ENCODE measurements at regions not wholly inside any gene's neighbourhood (a gene's known extent, or its start where the extent isn't known, plus 50 kb on each side); places are given as distances from the start of the nearest gene placed in this dataset.

DNA sequence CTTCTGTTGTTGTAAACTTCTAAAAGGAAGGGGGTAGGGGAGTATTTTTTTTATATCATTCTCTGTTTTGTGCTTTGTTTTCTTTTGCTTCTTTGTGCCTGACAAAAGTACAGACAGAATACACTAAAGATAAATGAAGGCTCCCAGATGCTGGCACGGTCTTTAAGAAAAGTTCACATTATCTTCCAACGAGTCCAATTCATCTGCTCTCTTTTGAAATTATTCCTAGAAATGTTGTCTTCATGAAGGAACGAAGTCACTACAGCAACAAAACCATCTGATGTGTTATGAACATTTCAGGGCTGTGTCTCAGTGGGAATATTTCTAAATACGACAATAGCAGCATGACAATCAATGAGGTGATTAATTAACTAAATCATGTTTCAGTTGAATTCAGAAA is 813.8 kb upstream of the HTR2C start:
- no peaks in the 10 kb centered on the region for H3K4me1 ChIP-seq (ENCODE audit: control insufficient read depth, insufficient read depth, low read length, unreplicated experiment)
- H3K79me2 ChIP-seq (ENCODE audit: control insufficient read depth, insufficient read depth, low read length, unreplicated experiment) = no peaks in the 10 kb centered on the region
- H3K4me3 ChIP-seq (ENCODE audit: low read depth, low read length) = no peak overlapping the region
- no peaks in the 10 kb centered on the region for H3K27me3 ChIP-seq (ENCODE audit: insufficient read depth, low read length)
- no peak overlapping the region for H2AFZ ChIP-seq (ENCODE audit: low read length, unreplicated experiment)
- no peaks in the 10 kb centered on the region for H3K36me3 ChIP-seq (ENCODE audit: insufficient read depth, low read length)
- H3K27ac ChIP-seq (ENCODE audit: low read depth, low read length) = no peak overlapping the region

DNA sequence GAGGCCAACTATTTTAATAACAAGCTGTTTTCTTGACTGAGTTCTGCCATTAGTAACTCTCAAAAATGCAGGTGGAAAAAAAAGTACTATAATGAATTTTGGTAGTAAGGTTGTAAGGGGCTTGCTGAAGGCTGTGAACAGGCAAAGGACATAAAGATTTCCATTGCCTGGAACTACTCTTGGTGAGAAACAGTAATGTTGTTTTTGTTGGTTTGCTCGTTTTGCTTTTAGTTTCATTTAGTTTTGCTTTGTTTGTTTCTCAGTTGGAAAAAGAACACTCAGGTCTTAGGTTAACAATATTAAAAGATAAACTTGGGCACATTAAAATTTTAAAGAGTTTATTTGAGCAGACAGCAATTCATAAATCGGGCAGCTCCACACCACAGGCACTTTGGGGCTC is 824.5 kb upstream of the HTR2C start:
- Histone ChIP-seq H2AFZ (ENCODE audit: low read length, unreplicated experiment) (no peak overlapping the region), H3K4me3 (ENCODE audit: low read depth, low read length) (no peak overlapping the region), H3K27ac (ENCODE audit: low read depth, low read length) (no peak overlapping the region), H3K36me3 (ENCODE audit: insufficient read depth, low read length) (no peaks in the 10 kb centered on the region), H3K79me2 (ENCODE audit: control insufficient read depth, insufficient read depth, low read length, unreplicated experiment) (no peaks in the 10 kb centered on the region), H3K4me1 (ENCODE audit: control insufficient read depth, insufficient read depth, low read length, unreplicated experiment) (no peaks in the 10 kb centered on the region), H3K27me3 (ENCODE audit: insufficient read depth, low read length) (no peaks in the 10 kb centered on the region)

DNA sequence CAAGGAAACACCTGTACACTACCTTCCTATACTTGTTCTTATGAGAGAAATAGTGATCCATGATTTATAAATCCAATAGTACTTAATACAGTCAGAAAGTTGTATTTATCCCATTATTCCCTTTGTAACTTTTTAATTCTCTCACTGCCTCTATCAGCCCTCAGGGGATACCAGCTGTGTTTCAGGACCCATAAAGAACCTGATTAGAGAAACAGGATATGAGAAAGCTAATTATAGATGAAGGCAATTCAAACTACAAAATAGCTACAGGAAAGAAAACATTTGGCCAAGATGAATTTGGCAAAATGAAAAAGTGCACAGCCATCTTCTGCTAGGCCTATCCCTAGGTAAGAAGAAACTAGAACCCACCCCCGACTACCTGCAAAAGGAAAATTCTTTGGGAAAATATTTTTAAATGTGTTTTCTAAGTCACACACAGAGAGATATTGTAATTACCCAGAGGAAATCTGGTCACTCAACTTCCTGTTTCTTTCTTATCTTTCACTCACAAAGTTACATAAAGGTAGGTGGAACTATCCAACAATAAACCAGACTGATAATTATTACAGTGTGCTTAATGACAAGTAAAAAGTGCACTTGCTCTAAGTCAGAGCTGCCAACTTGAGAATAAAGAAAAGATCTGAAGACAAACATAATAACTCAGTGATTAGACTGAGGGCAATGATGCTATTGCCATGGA is 836.5 kb upstream of the HTR2C start:
- no peaks in the 10 kb centered on the region for H3K79me2 ChIP-seq (ENCODE audit: control insufficient read depth, insufficient read depth, low read length, unreplicated experiment)
- no peaks in the 10 kb centered on the region for H3K36me3 ChIP-seq (ENCODE audit: insufficient read depth, low read length)
- H3K27ac ChIP-seq (ENCODE audit: low read depth, low read length) = no peak overlapping the region
- H3K4me1 ChIP-seq (ENCODE audit: control insufficient read depth, insufficient read depth, low read length, unreplicated experiment) = no peaks in the 10 kb centered on the region
- no peaks in the 10 kb centered on the region for H3K27me3 ChIP-seq (ENCODE audit: insufficient read depth, low read length)
- H3K4me3 ChIP-seq (ENCODE audit: low read depth, low read length) = no peak overlapping the region
- no peak overlapping the region for H2AFZ ChIP-seq (ENCODE audit: low read length, unreplicated experiment)

DNA sequence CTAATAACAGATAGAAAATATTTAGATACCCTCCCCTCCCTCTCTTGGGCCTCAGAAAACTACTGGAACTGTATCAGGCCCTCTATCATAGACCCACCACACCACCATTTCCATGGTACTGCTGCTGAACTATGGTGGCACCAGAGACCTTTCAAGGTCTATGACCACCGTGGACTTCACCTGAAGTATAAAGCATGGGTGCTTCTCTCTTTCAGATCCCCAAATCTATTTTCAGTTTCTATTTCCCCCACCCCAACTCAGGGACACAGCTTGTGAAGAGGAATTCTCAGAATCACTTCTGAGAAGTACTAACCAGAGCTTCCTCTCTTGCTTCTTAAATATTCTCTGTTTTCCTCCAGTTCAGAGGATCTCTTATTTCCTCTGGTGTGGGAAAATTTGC is 840.8 kb upstream of the HTR2C start:
- Histone ChIP-seq H2AFZ (ENCODE audit: low read length, unreplicated experiment) (no peak overlapping the region), H3K27me3 (ENCODE audit: insufficient read depth, low read length) (no peaks in the 10 kb centered on the region), H3K4me1 (ENCODE audit: control insufficient read depth, insufficient read depth, low read length, unreplicated experiment) (no peaks in the 10 kb centered on the region), H3K36me3 (ENCODE audit: insufficient read depth, low read length) (no peaks in the 10 kb centered on the region), H3K27ac (ENCODE audit: low read depth, low read length) (no peak overlapping the region), H3K4me3 (ENCODE audit: low read depth, low read length) (no peak overlapping the region), H3K79me2 (ENCODE audit: control insufficient read depth, insufficient read depth, low read length, unreplicated experiment) (no peaks in the 10 kb centered on the region)

DNA sequence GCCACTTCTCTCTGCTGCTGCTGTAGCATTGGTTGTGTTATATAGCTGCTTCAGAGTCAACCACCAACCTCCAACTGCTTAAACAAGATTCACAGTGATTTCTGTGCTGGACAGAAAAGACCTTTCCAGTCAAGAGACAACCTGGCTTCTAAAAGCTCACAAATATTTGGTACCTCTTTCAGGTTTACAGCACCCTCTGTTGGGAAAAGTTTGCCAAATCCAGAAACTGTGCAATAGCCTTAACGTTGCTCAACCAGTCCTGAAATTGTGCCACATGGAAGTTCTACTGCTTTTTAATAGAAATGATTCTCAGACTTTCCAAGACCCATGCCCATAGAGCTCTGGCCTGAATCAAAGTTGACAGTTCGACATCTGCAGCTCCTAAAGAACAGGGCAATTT is 842.1 kb upstream of the HTR2C start:
- Histone ChIP-seq H3K4me3 (ENCODE audit: low read depth, low read length) (no peak overlapping the region), H2AFZ (ENCODE audit: low read length, unreplicated experiment) (no peak overlapping the region), H3K36me3 (ENCODE audit: insufficient read depth, low read length) (no peaks in the 10 kb centered on the region), H3K27ac (ENCODE audit: low read depth, low read length) (no peak overlapping the region), H3K27me3 (ENCODE audit: insufficient read depth, low read length) (no peaks in the 10 kb centered on the region), H3K79me2 (ENCODE audit: control insufficient read depth, insufficient read depth, low read length, unreplicated experiment) (no peaks in the 10 kb centered on the region), H3K4me1 (ENCODE audit: control insufficient read depth, insufficient read depth, low read length, unreplicated experiment) (no peaks in the 10 kb centered on the region)

DNA sequence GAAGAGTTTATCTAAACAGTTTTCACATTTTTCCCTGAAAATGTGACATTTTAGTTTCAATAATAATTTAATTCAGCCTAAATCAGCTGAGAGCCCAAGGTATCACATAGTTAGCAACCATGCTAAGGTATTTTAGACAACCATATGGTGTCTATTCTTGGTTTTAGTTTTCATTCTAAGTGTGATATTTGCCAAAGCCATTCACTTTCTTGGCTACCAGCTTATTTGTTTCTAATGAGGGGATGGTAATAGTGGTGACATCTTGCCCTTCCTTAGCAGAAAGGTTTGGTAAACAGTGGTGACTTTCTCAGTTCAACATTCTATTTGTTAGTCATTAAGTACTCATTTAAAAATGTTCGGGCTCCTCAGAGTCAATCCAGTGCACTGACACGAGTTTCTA is 854.9 kb upstream of the HTR2C start:
- no peaks in the 10 kb centered on the region for H3K27me3 ChIP-seq (ENCODE audit: insufficient read depth, low read length)

DNA sequence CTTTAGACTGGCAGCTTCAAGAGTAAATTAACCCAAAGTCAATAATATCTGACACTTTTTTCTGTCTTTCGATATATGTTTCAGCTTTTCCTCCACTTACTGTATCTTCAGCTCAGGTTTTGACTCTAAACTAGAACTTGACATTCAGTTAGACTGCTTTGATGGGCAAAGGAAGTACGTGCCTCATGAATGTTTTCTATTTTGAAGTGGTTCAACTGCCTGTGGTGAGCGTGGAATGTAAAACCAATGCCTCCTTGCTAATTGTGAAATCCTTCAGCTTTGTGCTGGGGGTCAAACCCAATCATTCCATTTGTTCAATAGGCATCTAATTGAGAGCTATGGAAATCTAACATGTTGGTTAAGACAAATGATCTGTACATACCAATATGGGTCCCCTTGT is 857.0 kb upstream of the HTR2C start:
- Histone ChIP-seq H3K27ac (ENCODE audit: low read depth, low read length) (no peak overlapping the region), H3K4me1 (ENCODE audit: control insufficient read depth, insufficient read depth, low read length, unreplicated experiment) (no peaks in the 10 kb centered on the region), H3K79me2 (ENCODE audit: control insufficient read depth, insufficient read depth, low read length, unreplicated experiment) (no peaks in the 10 kb centered on the region), H2AFZ (ENCODE audit: low read length, unreplicated experiment) (no peak overlapping the region), H3K4me3 (ENCODE audit: low read depth, low read length) (no peak overlapping the region), H3K36me3 (ENCODE audit: insufficient read depth, low read length) (no peaks in the 10 kb centered on the region), H3K27me3 (ENCODE audit: insufficient read depth, low read length) (no peaks in the 10 kb centered on the region)

More for the DNA sequence above, 854.9 kb upstream of the HTR2C start:
- no peak overlapping the region for H3K27ac ChIP-seq (ENCODE audit: low read depth, low read length)
- H3K79me2 ChIP-seq (ENCODE audit: control insufficient read depth, insufficient read depth, low read length, unreplicated experiment) = no peaks in the 10 kb centered on the region
- H3K4me3 ChIP-seq (ENCODE audit: low read depth, low read length) = no peak overlapping the region
- no peaks in the 10 kb centered on the region for H3K4me1 ChIP-seq (ENCODE audit: control insufficient read depth, insufficient read depth, low read length, unreplicated experiment)
- H3K36me3 ChIP-seq (ENCODE audit: insufficient read depth, low read length) = no peaks in the 10 kb centered on the region
- no peak overlapping the region for H2AFZ ChIP-seq (ENCODE audit: low read length, unreplicated experiment)

DNA sequence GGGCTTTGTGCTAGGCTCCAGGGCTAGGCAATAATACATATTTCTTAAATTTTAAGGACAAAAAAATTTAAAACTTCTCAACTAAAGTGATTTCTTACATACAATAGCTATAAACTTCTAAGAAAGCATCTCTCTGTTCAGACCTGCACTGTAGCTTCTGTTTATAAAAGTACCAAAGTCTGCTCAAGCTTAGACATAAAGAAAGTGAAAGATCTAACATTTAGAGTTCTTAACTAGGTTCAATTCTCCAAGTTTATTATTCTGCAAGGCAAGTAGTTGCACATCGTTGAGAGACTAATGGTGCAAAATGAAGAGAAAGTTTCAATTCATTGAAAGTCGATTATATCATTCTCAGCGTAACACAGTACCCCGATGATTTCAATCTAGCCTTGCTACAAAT is 857.4 kb upstream of the HTR2C start:
- H3K36me3 ChIP-seq (ENCODE audit: insufficient read depth, low read length) = no peaks in the 10 kb centered on the region
- H3K4me1 ChIP-seq (ENCODE audit: control insufficient read depth, insufficient read depth, low read length, unreplicated experiment) = no peaks in the 10 kb centered on the region
- H2AFZ ChIP-seq (ENCODE audit: low read length, unreplicated experiment) = no peak overlapping the region
- no peaks in the 10 kb centered on the region for H3K27me3 ChIP-seq (ENCODE audit: insufficient read depth, low read length)
- H3K4me3 ChIP-seq (ENCODE audit: low read depth, low read length) = no peak overlapping the region
- no peak overlapping the region for H3K27ac ChIP-seq (ENCODE audit: low read depth, low read length)
- H3K79me2 ChIP-seq (ENCODE audit: control insufficient read depth, insufficient read depth, low read length, unreplicated experiment) = no peaks in the 10 kb centered on the region

DNA sequence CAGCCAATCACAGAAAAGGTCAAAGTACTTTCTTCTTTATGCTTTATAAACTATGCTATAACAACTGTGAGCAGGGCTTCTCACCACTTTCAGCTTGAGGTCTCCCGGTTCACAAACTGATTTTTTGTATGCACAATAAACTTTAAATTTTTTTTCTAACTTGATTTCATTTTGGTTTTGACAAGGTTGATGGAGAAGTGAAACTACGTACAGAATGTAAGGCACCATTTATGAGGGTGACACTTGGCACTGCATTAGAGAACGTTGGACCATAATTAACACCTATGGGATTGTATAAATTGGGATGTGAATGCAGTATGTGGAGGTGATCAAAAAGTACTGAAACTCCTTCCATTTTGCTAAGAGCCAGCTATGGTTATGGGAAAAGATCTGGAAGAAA is 857.9 kb upstream of the HTR2C start:
- H3K27ac ChIP-seq (ENCODE audit: low read depth, low read length) = no peak overlapping the region
- H3K27me3 ChIP-seq (ENCODE audit: insufficient read depth, low read length) = no peaks in the 10 kb centered on the region
- H3K4me3 ChIP-seq (ENCODE audit: low read depth, low read length) = no peak overlapping the region
- H2AFZ ChIP-seq (ENCODE audit: low read length, unreplicated experiment) = no peak overlapping the region
- H3K4me1 ChIP-seq (ENCODE audit: control insufficient read depth, insufficient read depth, low read length, unreplicated experiment) = no peaks in the 10 kb centered on the region
- no peaks in the 10 kb centered on the region for H3K79me2 ChIP-seq (ENCODE audit: control insufficient read depth, insufficient read depth, low read length, unreplicated experiment)
- H3K36me3 ChIP-seq (ENCODE audit: insufficient read depth, low read length) = no peaks in the 10 kb centered on the region

DNA sequence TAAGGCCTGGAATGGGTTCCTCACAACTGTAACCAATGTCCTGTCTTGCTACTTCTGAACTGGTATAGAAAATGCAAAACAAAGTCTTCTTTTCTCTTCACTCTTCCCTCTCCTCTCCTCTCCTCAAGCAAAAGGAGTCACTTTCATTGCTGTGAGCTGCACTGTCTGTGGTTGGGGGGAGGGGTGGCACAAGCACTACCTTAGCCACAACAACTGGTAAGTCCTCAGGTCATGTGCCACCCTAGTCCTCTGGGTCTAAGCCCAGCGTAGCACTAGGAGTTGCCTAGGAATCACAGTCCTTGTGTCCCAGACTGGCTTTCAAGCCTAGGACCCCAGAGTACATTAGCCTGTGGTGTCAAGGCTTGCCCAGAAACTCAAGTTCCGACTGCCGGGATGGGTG is 859.3 kb upstream of the AMOT start:
- Histone ChIP-seq H3K79me2 (ENCODE audit: control insufficient read depth, insufficient read depth, low read length, unreplicated experiment) (no peaks in the 10 kb centered on the region), H3K27ac (ENCODE audit: low read depth, low read length) (no peak overlapping the region), H3K27me3 (ENCODE audit: insufficient read depth, low read length) (no peaks in the 10 kb centered on the region), H2AFZ (ENCODE audit: low read length, unreplicated experiment) (no peak overlapping the region), H3K4me3 (ENCODE audit: low read depth, low read length) (no peak overlapping the region), H3K36me3 (ENCODE audit: insufficient read depth, low read length) (no peaks in the 10 kb centered on the region), H3K4me1 (ENCODE audit: control insufficient read depth, insufficient read depth, low read length, unreplicated experiment) (no peaks in the 10 kb centered on the region)

DNA sequence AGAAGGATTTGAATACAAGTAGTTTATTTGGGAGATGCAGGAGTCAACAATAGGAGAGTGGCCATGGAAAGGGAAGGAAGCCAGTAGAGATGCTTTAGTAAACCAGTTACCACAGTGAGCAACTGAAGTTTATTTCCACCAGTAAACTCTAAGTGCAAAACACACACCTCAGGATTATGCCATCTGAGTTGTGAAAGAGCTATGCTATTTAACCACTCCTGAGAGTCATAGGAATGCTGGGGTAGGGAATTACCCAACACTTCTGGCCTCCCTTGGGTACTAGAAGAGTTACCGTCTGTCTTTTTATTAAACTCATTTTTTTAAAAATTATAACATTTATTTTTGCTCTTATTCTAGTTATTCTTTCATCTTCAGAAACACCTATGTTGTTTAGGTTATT is 834.6 kb upstream of the AMOT start:
- Histone ChIP-seq H3K36me3 (ENCODE audit: insufficient read depth, low read length) (no peaks in the 10 kb centered on the region), H3K79me2 (ENCODE audit: control insufficient read depth, insufficient read depth, low read length, unreplicated experiment) (no peaks in the 10 kb centered on the region), H3K4me3 (ENCODE audit: low read depth, low read length) (no peak overlapping the region), H3K27me3 (ENCODE audit: insufficient read depth, low read length) (no peaks in the 10 kb centered on the region), H3K4me1 (ENCODE audit: control insufficient read depth, insufficient read depth, low read length, unreplicated experiment) (no peaks in the 10 kb centered on the region), H3K27ac (ENCODE audit: low read depth, low read length) (no peak overlapping the region), H2AFZ (ENCODE audit: low read length, unreplicated experiment) (no peak overlapping the region)
